Vagina (tissue), 2 donors: ENCODE measurements at regions not wholly inside any gene's neighbourhood (a gene's known extent, or its start where the extent isn't known, plus 50 kb on each side); places are given as distances from the start of the nearest gene placed in this dataset.

ENCODE experiments used
- POLR2A ChIP-seq, 2 donors: fragments of 450-650 bp; IDR thresholded peaks; one replicate each; pipeline ENCODE4 v1.6.1; 2017; ENCODE audit warnings: antibody characterized with exemption in 2 of 2, mild to moderate bottlenecking in 2 of 2, moderate library complexity in 2 of 2
- TF ChIP-seq, protein P1 (sequence below), 3 experiments: fragments of 450-650 bp in 2 of 3; fragments of 200-600 bp in 1 of 3; sonication (generic) in 1 of 3; IDR thresholded peaks; one replicate each; pipeline ENCODE4 v1.5.1; 2017 to 2019; ENCODE audit warnings: antibody characterized with exemption in 3 of 3, mild to moderate bottlenecking in 2 of 3, moderate library complexity in 2 of 3

DNA sequence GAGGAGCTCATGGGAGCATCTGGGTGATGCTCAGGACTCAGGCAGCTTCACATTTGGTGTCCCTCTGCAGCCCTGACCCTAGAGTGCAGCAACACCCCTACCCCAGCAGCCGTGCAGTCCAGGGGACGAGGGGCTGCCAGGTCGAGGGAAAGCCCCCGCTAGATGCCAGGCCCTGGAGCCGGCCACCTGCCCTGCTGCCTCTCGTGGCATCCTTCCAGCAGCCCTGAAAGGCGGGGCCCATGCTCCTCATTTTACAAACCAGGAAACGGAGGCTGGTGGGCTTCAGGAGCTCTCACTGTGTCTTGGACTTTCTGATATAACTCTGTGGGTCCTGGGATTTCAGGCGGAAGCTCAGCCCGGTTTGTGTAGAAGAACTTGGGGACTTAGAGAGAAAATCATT is 120.5 kb upstream of the WNT4 start:
- TF ChIP-seq, protein P1, sequence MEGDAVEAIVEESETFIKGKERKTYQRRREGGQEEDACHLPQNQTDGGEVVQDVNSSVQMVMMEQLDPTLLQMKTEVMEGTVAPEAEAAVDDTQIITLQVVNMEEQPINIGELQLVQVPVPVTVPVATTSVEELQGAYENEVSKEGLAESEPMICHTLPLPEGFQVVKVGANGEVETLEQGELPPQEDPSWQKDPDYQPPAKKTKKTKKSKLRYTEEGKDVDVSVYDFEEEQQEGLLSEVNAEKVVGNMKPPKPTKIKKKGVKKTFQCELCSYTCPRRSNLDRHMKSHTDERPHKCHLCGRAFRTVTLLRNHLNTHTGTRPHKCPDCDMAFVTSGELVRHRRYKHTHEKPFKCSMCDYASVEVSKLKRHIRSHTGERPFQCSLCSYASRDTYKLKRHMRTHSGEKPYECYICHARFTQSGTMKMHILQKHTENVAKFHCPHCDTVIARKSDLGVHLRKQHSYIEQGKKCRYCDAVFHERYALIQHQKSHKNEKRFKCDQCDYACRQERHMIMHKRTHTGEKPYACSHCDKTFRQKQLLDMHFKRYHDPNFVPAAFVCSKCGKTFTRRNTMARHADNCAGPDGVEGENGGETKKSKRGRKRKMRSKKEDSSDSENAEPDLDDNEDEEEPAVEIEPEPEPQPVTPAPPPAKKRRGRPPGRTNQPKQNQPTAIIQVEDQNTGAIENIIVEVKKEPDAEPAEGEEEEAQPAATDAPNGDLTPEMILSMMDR (IDR thresholded peaks at IDR 0.05) = no peak
- TF ChIP-seq POLR2A (IDR thresholded peaks at IDR 0.05) = no peak
